BLaER1 (cell line): ENCODE measurements at regions not wholly inside any gene's neighbourhood (a gene's known extent, or its start where the extent isn't known, plus 50 kb on each side); places are given as distances from the start of the nearest gene placed in this dataset.
A peak's percentile ranks its signal among the peaks of the same experiment; 100 is the strongest.

Source experiments
- H3K27ac ChIP-seq: shearing (Covaris generic); formaldehyde crosslinking; 2 replicates; pipeline ENCODE4 v1.8.1; 2022
- H3K27me3 ChIP-seq: shearing (Covaris generic); formaldehyde crosslinking; 2 replicates; pipeline ENCODE4 v1.8.1; 2022
- H3K36me3 ChIP-seq: shearing (Covaris generic); formaldehyde crosslinking; 2 replicates; pipeline ENCODE4 v1.8.1; 2022
- H3K4me1 ChIP-seq: shearing (Covaris generic); formaldehyde crosslinking; 2 replicates; pipeline ENCODE4 v1.8.1; 2022
- H3K4me2 ChIP-seq: shearing (Covaris generic); formaldehyde crosslinking; 2 replicates; pipeline ENCODE4 v1.8.1; 2022
- H3K4me3 ChIP-seq: shearing (Covaris generic); formaldehyde crosslinking; 2 replicates; pipeline ENCODE4 v1.8.1; 2022
- H3K9ac ChIP-seq: shearing (Covaris generic); formaldehyde crosslinking; 2 replicates; pipeline ENCODE4 v1.8.1; 2022
- H3K9me3 ChIP-seq: shearing (Covaris generic); formaldehyde crosslinking; 2 replicates; pipeline ENCODE4 v1.8.1; 2022
- H4K20me1 ChIP-seq: shearing (Covaris generic); formaldehyde crosslinking; 2 replicates; pipeline ENCODE4 v1.8.1; 2022
- Cebpa-rat ChIP-seq: shearing (Covaris generic); IDR thresholded peaks from 2 replicates; pipeline ENCODE4 v1.8.1; 2022

GRCh38 chr11:18878211-18878610 lies 61.0 kb downstream of the MRGPRX1 start:
- Histone ChIP-seq H3K4me3 (no peak overlapping the region), H3K9me3 (no peaks in the 10 kb centered on the region), H3K27me3 (no peaks in the 10 kb centered on the region), H3K9ac (no peak overlapping the region), H4K20me1 (no peaks in the 10 kb centered on the region), H3K36me3 (no peaks in the 10 kb centered on the region), H3K27ac (no peak overlapping the region), H3K4me2 (no peak overlapping the region), H3K4me1 (no peaks in the 10 kb centered on the region)
- no peak for TF ChIP-seq Cebpa-rat

GRCh38 chr11:18865951-18866350 lies 73.3 kb downstream of the MRGPRX1 start:
- Histone ChIP-seq H3K9me3 (peaks cover 8% of the 10 kb centered on the region; the same call in 1 of the 2 replicates), H3K36me3 (no peaks in the 10 kb centered on the region), H3K4me3 (no peak overlapping the region), H3K27ac (no peak overlapping the region), H3K9ac (no peak overlapping the region), H4K20me1 (no peaks in the 10 kb centered on the region), H3K27me3 (no peaks in the 10 kb centered on the region), H3K4me1 (no peaks in the 10 kb centered on the region), H3K4me2 (no peak overlapping the region)
- no peak for TF ChIP-seq Cebpa-rat

GRCh38 chr11:18865261-18865660 lies 73.7 kb upstream of the PTPN5 start:
- Histone ChIP-seq H3K4me3 (no peak overlapping the region), H3K9me3 (peaks cover 8% of the 10 kb centered on the region; the same call in 1 of the 2 replicates), H4K20me1 (no peaks in the 10 kb centered on the region), H3K27ac (no peak overlapping the region), H3K4me1 (no peaks in the 10 kb centered on the region), H3K36me3 (no peaks in the 10 kb centered on the region), H3K9ac (no peak overlapping the region), H3K4me2 (no peak overlapping the region), H3K27me3 (no peaks in the 10 kb centered on the region)
- no peak for TF ChIP-seq Cebpa-rat

DNA sequence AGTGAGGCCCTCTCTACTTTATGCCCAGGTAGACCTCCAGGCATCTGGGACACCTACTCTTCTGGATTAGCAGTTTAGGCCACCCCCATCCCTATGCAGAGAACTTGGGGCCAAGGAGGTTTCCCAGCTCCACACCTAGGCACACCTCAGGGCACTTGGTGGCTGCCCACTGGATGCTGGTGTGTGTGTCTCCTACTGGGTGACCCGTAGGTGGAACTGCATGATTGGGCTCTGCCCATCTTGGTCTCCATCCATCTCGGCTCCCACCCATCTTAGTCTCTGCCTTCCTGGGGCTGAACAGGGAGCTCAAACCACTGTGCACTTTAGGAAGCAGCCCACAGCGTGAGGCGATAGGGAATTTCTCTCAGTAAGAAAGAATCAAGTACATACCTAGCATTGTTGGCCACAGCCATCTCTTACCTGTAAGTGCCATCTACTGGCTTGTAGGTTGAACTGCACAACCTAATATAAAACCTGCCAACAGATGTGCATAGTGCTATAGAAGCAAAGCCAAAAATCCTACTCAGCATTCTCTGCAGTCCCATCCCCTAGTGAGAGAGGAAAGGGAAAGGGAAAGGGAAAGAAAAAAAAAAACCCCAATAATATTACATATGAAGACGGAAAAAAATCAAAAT lies 61.6 kb upstream of the PTPN5 start:
- H3K27ac ChIP-seq: no peak overlapping the region
- no peaks in the 10 kb centered on the region for H3K27me3 ChIP-seq
- no peak overlapping the region for H3K9ac ChIP-seq
- H4K20me1 ChIP-seq: no peaks in the 10 kb centered on the region
- H3K9me3 ChIP-seq: peaks cover 12% of the 10 kb centered on the region
- no peak for TF ChIP-seq Cebpa-rat
- H3K4me2 ChIP-seq: no peak overlapping the region
- H3K36me3 ChIP-seq: no peaks in the 10 kb centered on the region
- H3K4me1 ChIP-seq: peaks cover 9% of the 10 kb centered on the region
- H3K4me3 ChIP-seq: no peak overlapping the region

DNA sequence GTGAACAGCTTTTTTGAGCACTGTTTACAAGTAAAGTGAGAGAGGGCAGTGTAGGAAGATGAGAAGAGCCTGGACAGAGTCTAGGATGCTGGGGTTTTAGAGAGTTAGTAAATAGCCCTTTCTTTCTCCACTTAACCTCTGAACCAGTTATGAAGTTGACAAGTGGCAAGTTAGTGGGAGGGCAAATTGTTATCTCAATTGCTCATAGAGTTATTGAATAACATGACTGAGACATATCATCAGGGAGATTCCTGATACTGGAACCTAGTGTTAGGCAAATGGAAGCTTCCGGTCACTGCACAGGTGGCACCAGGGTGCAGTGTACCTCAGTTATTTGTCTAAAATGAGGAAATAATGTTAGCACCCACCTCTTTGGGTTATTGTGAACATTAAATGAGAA lies 57.8 kb upstream of the PTPN5 start:
- H3K27me3 ChIP-seq: no peaks in the 10 kb centered on the region
- no peaks in the 10 kb centered on the region for H4K20me1 ChIP-seq
- no peak overlapping the region for H3K4me2 ChIP-seq
- no peak for TF ChIP-seq Cebpa-rat
- no peak overlapping the region for H3K4me3 ChIP-seq
- peaks cover 14% of the 10 kb centered on the region for H3K4me1 ChIP-seq
- H3K9me3 ChIP-seq: peaks cover 2% of the 10 kb centered on the region; the same call in 1 of the 2 replicates
- no peaks in the 10 kb centered on the region for H3K36me3 ChIP-seq
- no peak overlapping the region for H3K27ac ChIP-seq
- H3K9ac ChIP-seq: no peak overlapping the region

GRCh38 chr11:18844753-18845367 lies 53.3 kb upstream of the PTPN5 start:
- no peaks in the 10 kb centered on the region for H3K36me3 ChIP-seq
- peak overlapping the region; percentile 47 for H3K4me2 ChIP-seq
- no peak overlapping the region for H3K27ac ChIP-seq
- no peaks in the 10 kb centered on the region for H4K20me1 ChIP-seq
- H3K4me1 ChIP-seq: peaks cover 11% of the 10 kb centered on the region
- H3K9me3 ChIP-seq: peaks cover 16% of the 10 kb centered on the region
- no peaks in the 10 kb centered on the region for H3K27me3 ChIP-seq
- no peak for TF ChIP-seq Cebpa-rat
- no peak overlapping the region for H3K4me3 ChIP-seq
- no peak overlapping the region for H3K9ac ChIP-seq
